ENCODE measurements at regions not wholly inside any gene's neighbourhood (a gene's known extent, or its start where the extent isn't known, plus 50 kb on each side); places are given as distances from the start of the nearest gene placed in this dataset.

- no peak overlapping the region for H3K27ac Mint-ChIP-seq
- no peak overlapping the region for H3K4me3 Mint-ChIP-seq
- no peaks in the 10 kb centered on the region for H3K36me3 Mint-ChIP-seq
- no peaks in the 10 kb centered on the region for H3K27me3 Mint-ChIP-seq (ENCODE audit: low read depth)
- DNase-seq (ENCODE audit: low spot score in 2 of 2, unreplicated experiment in 2 of 2), result no peak
- TF ChIP-seq CTCF (IDR thresholded peaks at IDR 0.05; ENCODE audit: unreplicated experiment), result no peak
- H3K9me3 Mint-ChIP-seq, result no peaks in the 10 kb centered on the region
- peaks cover 6% of the 10 kb centered on the region for H3K4me1 Mint-ChIP-seq
Observed at GRCh38 chr6:144360401-144360800, 75.3 kb downstream of the UTRN start.

- Mint-ChIP-seq H3K9me3 (no peaks in the 10 kb centered on the region), H3K36me3 (no peaks in the 10 kb centered on the region), H3K4me1 (peaks cover 7% of the 10 kb centered on the region), H3K27ac (no peak overlapping the region), H3K27me3 (ENCODE audit: low read depth) (no peaks in the 10 kb centered on the region), H3K4me3 (no peak overlapping the region)
- DNase-seq (ENCODE audit: low spot score in 2 of 2, unreplicated experiment in 2 of 2), result no peak
- TF ChIP-seq CTCF (IDR thresholded peaks at IDR 0.05; ENCODE audit: unreplicated experiment), result no peak
Observed at GRCh38 chr6:144361016-144361415, 75.9 kb downstream of the UTRN start.

- H3K9me3 Mint-ChIP-seq, result no peaks in the 10 kb centered on the region
- no peak overlapping the region for H3K27ac Mint-ChIP-seq
- no peak overlapping the region for H3K4me3 Mint-ChIP-seq
- H3K36me3 Mint-ChIP-seq, result no peaks in the 10 kb centered on the region
- no peak for TF ChIP-seq CTCF (IDR thresholded peaks at IDR 0.05; ENCODE audit: unreplicated experiment)
- no peak for DNase-seq (ENCODE audit: low spot score in 2 of 2, unreplicated experiment in 2 of 2)
- peaks cover 7% of the 10 kb centered on the region for H3K4me1 Mint-ChIP-seq
- H3K27me3 Mint-ChIP-seq (ENCODE audit: low read depth), result no peaks in the 10 kb centered on the region
Observed at GRCh38 chr6:144362042-144363018, 77.2 kb downstream of the UTRN start.

GRCh38 chr6:144364208-144364720, 79.1 kb downstream of the UTRN start:
- no peaks in the 10 kb centered on the region for H3K9me3 Mint-ChIP-seq
- H3K4me3 Mint-ChIP-seq, result no peak overlapping the region
- DNase-seq (ENCODE audit: low spot score in 2 of 2, unreplicated experiment in 2 of 2), result no peak
- no peak overlapping the region for H3K27ac Mint-ChIP-seq
- H3K27me3 Mint-ChIP-seq (ENCODE audit: low read depth), result no peaks in the 10 kb centered on the region
- H3K4me1 Mint-ChIP-seq, result peaks cover 7% of the 10 kb centered on the region
- TF ChIP-seq CTCF (IDR thresholded peaks at IDR 0.05; ENCODE audit: unreplicated experiment), result no peak
- no peaks in the 10 kb centered on the region for H3K36me3 Mint-ChIP-seq

GRCh38 chr6:144364782-144365181, 79.6 kb downstream of the UTRN start:
- peaks cover 7% of the 10 kb centered on the region for H3K4me1 Mint-ChIP-seq
- peaks cover 4% of the 10 kb centered on the region for H3K9me3 Mint-ChIP-seq
- H3K27me3 Mint-ChIP-seq (ENCODE audit: low read depth), result no peaks in the 10 kb centered on the region
- H3K27ac Mint-ChIP-seq, result no peak overlapping the region
- H3K36me3 Mint-ChIP-seq, result peaks cover 3% of the 10 kb centered on the region
- no peak overlapping the region for H3K4me3 Mint-ChIP-seq
- TF ChIP-seq CTCF (IDR thresholded peaks at IDR 0.05; ENCODE audit: unreplicated experiment), result no peak
- DNase-seq (ENCODE audit: low spot score in 2 of 2, unreplicated experiment in 2 of 2), result no peak
